ENCODE measurements at regions not wholly inside any gene's neighbourhood (a gene's known extent, or its start where the extent isn't known, plus 50 kb on each side); places are given as distances from the start of the nearest gene placed in this dataset.

DNA sequence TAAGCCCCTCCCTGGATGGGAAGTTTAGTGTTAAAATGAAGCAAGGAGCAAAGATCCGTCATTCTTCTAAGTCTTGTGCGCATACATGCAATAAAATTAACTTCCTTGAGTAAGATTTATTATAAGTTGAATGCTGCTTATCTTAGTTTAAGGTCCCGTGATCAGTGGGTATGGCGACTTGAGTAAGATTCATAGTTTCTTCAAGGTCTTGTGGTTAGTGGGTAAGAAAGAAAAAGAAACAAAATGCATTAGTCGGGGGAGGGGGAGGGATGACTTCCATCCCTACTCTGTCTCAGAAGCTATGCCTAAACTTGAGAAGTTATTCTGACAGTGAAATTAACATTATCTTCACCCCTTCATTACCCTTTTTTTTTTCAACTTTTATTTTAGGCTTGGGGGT lies 127.3 kb upstream of the MAGEB16 start:
- Histone ChIP-seq H3K4me3 (ENCODE audit: low read depth, low read length) (no peak overlapping the region), H3K27ac (no peak overlapping the region), H3K79me2 (no peaks in the 10 kb centered on the region), H3K36me3 (ENCODE audit: control insufficient read depth, insufficient read depth, low read length) (no peaks in the 10 kb centered on the region), H3K4me2 (ENCODE audit: low read length) (no peak overlapping the region), H3K4me1 (no peaks in the 10 kb centered on the region), H3K9me3 (ENCODE audit: control insufficient read depth, low read length) (no peaks in the 10 kb centered on the region), H3K27me3 (ENCODE audit: control insufficient read depth, insufficient read depth, low read length) (no peaks in the 10 kb centered on the region), H2AFZ (no peak overlapping the region), H3K9ac (no peak overlapping the region)
- TF ChIP-seq CTCF (IDR thresholded peaks at IDR 0.05), result no peak

DNA sequence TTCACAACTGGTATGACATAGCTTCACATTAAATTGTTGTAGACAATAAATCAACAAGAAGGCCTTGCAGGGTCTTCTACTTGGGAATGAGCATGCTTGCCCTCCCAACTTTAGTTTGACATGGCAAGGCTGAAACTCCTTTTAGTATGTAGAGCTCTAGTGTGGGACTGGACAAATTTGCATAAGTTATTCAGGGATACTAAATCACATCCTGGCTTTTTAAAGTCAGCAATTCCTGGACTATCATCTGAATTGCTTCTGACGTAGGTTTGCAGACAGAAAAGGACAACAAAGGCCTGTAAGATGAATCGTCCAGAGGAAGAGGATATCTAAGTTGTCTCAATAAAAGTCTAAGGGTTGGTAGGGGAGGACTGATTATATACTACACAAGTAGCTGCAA lies 123.0 kb upstream of the MAGEB16 start:
- H3K9me3 ChIP-seq (ENCODE audit: control insufficient read depth, low read length), result no peaks in the 10 kb centered on the region
- no peak for TF ChIP-seq CTCF (IDR thresholded peaks at IDR 0.05)
- no peak overlapping the region for H3K4me2 ChIP-seq (ENCODE audit: low read length)
- H3K4me3 ChIP-seq (ENCODE audit: low read depth, low read length), result no peak overlapping the region
- H3K27me3 ChIP-seq (ENCODE audit: control insufficient read depth, insufficient read depth, low read length), result no peaks in the 10 kb centered on the region
- no peak overlapping the region for H2AFZ ChIP-seq
- H3K27ac ChIP-seq, result no peak overlapping the region
- no peak overlapping the region for H3K9ac ChIP-seq
- H3K36me3 ChIP-seq (ENCODE audit: control insufficient read depth, insufficient read depth, low read length), result no peaks in the 10 kb centered on the region
- H3K4me1 ChIP-seq, result no peaks in the 10 kb centered on the region
- H3K79me2 ChIP-seq, result no peaks in the 10 kb centered on the region

GRCh38 chrX:35680940-35681346 lies 117.2 kb upstream of the MAGEB16 start:
- H3K27me3 ChIP-seq (ENCODE audit: control insufficient read depth, insufficient read depth, low read length), result no peaks in the 10 kb centered on the region

GRCh38 chrX:35682476-35682875 lies 115.7 kb upstream of the MAGEB16 start:
- Histone ChIP-seq H3K36me3 (ENCODE audit: control insufficient read depth, insufficient read depth, low read length) (no peaks in the 10 kb centered on the region), H3K4me2 (ENCODE audit: low read length) (no peak overlapping the region), H3K4me1 (no peaks in the 10 kb centered on the region)

More at GRCh38 chrX:35680940-35681346, 117.2 kb upstream of the MAGEB16 start:
- H3K27ac ChIP-seq, result no peak overlapping the region
- no peak overlapping the region for H3K9ac ChIP-seq
- H3K4me2 ChIP-seq (ENCODE audit: low read length), result no peak overlapping the region
- no peak overlapping the region for H3K4me3 ChIP-seq (ENCODE audit: low read depth, low read length)
- no peak for TF ChIP-seq CTCF (IDR thresholded peaks at IDR 0.05)
- no peaks in the 10 kb centered on the region for H3K36me3 ChIP-seq (ENCODE audit: control insufficient read depth, insufficient read depth, low read length)
- H2AFZ ChIP-seq, result no peak overlapping the region
- H3K4me1 ChIP-seq, result no peaks in the 10 kb centered on the region
- H3K79me2 ChIP-seq, result no peaks in the 10 kb centered on the region
- no peaks in the 10 kb centered on the region for H3K9me3 ChIP-seq (ENCODE audit: control insufficient read depth, low read length)

More at GRCh38 chrX:35682476-35682875, 115.7 kb upstream of the MAGEB16 start:
- no peak overlapping the region for H3K27ac ChIP-seq
- no peaks in the 10 kb centered on the region for H3K27me3 ChIP-seq (ENCODE audit: control insufficient read depth, insufficient read depth, low read length)
- H2AFZ ChIP-seq, result no peak overlapping the region
- no peaks in the 10 kb centered on the region for H3K9me3 ChIP-seq (ENCODE audit: control insufficient read depth, low read length)
- no peaks in the 10 kb centered on the region for H3K79me2 ChIP-seq
- no peak for TF ChIP-seq CTCF (IDR thresholded peaks at IDR 0.05)
- no peak overlapping the region for H3K9ac ChIP-seq
- H3K4me3 ChIP-seq (ENCODE audit: low read depth, low read length), result no peak overlapping the region

All from parathyroid adenoma (tissue), 2 donors.